GM23338 (cell line): ENCODE measurements at regions not wholly inside any gene's neighbourhood (a gene's known extent, or its start where the extent isn't known, plus 50 kb on each side); places are given as distances from the start of the nearest gene placed in this dataset.

Experiments used
- ATAC-seq: fragments of 200-7000 bp; cut with Tn5 transposase; 3 replicates; pipeline ENCODE4 v1.9.1; 2020
- DNase-seq: peaks from one replicate; pipeline ENCODE4 v3.0.0-alpha.2; 2015; ENCODE audit warnings: low spot score
- H2AFZ ChIP-seq: fragments of 200-600 bp; sonication (generic); 2 replicates; pipeline ENCODE4 v1.8.0; 2016; ENCODE audit warnings: antibody characterized with exemption, mild to moderate bottlenecking, moderate library complexity
- H3F3A ChIP-seq: fragments of 200-600 bp; sonication (generic); replicated peaks from 2 replicates; pipeline ENCODE4 v1.8.0; 2017; ENCODE audit warnings: antibody characterized with exemption, mixed run types, low read depth
- H3K27ac ChIP-seq: fragments of 200-600 bp; sonication (generic); 2 replicates; pipeline ENCODE4 v1.6.1; 2016; ENCODE audit warnings: low read depth
- H3K27me3 ChIP-seq: fragments of 200-600 bp; sonication (generic); 2 replicates; pipeline ENCODE4 v1.8.0; 2016; ENCODE audit warnings: mild to moderate bottlenecking, mixed run types, moderate library complexity; ENCODE audit not compliant: insufficient read depth
- H3K36me3 ChIP-seq: fragments of 200-600 bp; sonication (generic); 2 replicates; pipeline ENCODE4 v1.8.0; 2016; ENCODE audit warnings: mild to moderate bottlenecking; ENCODE audit not compliant: insufficient read depth
- H3K4me1 ChIP-seq: fragments of 200-600 bp; sonication (generic); 2 replicates; pipeline ENCODE4 v1.8.0; 2016; ENCODE audit warnings: mild to moderate bottlenecking, moderate library complexity; ENCODE audit not compliant: insufficient read depth
- H3K4me2 ChIP-seq: fragments of 200-600 bp; sonication (generic); 2 replicates; pipeline ENCODE4 v1.7.1; 2017; ENCODE audit warnings: mixed run types
- H3K4me3 ChIP-seq: fragments of 200-600 bp; sonication (generic); 2 replicates; pipeline ENCODE4 v1.6.1; 2016; ENCODE audit warnings: mixed run types
- H3K79me2 ChIP-seq: fragments of 200-600 bp; sonication (generic); replicated peaks from 2 replicates; pipeline ENCODE4 v1.8.0; 2017; ENCODE audit warnings: mild to moderate bottlenecking; ENCODE audit not compliant: insufficient read depth
- H3K9me2 ChIP-seq: fragments of 200-600 bp; sonication (generic); 2 replicates; pipeline ENCODE4 v1.8.0; 2017; ENCODE audit not compliant: insufficient read depth
- H4K20me1 ChIP-seq: fragments of 200-600 bp; sonication (generic); replicated peaks from 2 replicates; pipeline ENCODE4 v1.8.0; 2017; ENCODE audit warnings: mild to moderate bottlenecking; ENCODE audit not compliant: insufficient read depth
- H3K27ac Mint-ChIP-seq: 2 replicates; pipeline ENCODE4 v1.8.0; 2020; ENCODE audit warnings: inconsistent platforms, mild to moderate bottlenecking, moderate library complexity, mixed read lengths
- H3K27me3 Mint-ChIP-seq: 3 replicates; pipeline ENCODE4 v1.8.0; 2022; ENCODE audit warnings: low read depth, mild to moderate bottlenecking, moderate library complexity, mixed read lengths, inconsistent platforms; ENCODE audit not compliant: insufficient read depth, poor library complexity
- H3K36me3 Mint-ChIP-seq: 3 replicates; pipeline ENCODE4 v1.8.0; 2021; ENCODE audit warnings: low read depth, mild to moderate bottlenecking, inconsistent platforms, moderate library complexity, mixed read lengths
- H3K4me1 Mint-ChIP-seq: 3 replicates; pipeline ENCODE4 v1.8.0; 2020; ENCODE audit warnings: mild to moderate bottlenecking, inconsistent platforms, mixed read lengths
- H3K4me3 Mint-ChIP-seq: 3 replicates; pipeline ENCODE4 v1.8.0; 2021; ENCODE audit warnings: moderate library complexity, mild to moderate bottlenecking, inconsistent platforms, mixed read lengths
- H3K9me3 Mint-ChIP-seq: 3 replicates; pipeline ENCODE4 v1.8.0; 2020; ENCODE audit warnings: moderate library complexity, mild to moderate bottlenecking, inconsistent platforms, mixed read lengths
- CREB1 ChIP-seq: fragments of 250-450 bp; sonication (Bioruptor Pico); IDR thresholded peaks from 2 replicates; pipeline ENCODE4 v1.5.0; 2020; ENCODE audit warnings: low read depth, mild to moderate bottlenecking, moderate library complexity
- CTCF ChIP-seq, 2 experiments: fragments of 200-600 bp in 1 of 2; sonication (generic) in 1 of 2; conservative IDR thresholded peaks; 2 replicates each; pipeline versions ENCODE4 v1.5.1 to v1.6.1; 2016 to 2017; ENCODE audit warnings: antibody characterized with exemption in 2 of 2, low read depth in 2 of 2, mild to moderate bottlenecking in 2 of 2, moderate library complexity in 1 of 2
- NANOG ChIP-seq: IDR thresholded peaks from 2 replicates; pipeline ENCODE4 v1.6.1; 2016; ENCODE audit warnings: antibody characterized with exemption, borderline replicate concordance
- REST ChIP-seq: IDR thresholded peaks from one replicate; pipeline ENCODE4 v1.6.1; 2018; ENCODE audit warnings: antibody characterized with exemption; ENCODE audit not compliant: unreplicated experiment
- ZNF331 ChIP-seq: fragments of 250-450 bp; sonication (Bioruptor Pico); IDR thresholded peaks from 2 replicates; pipeline ENCODE4 v1.5.0; 2020; ENCODE audit warnings: low read depth, mild to moderate bottlenecking, moderate library complexity

- no peak for TF ChIP-seq REST
- TF ChIP-seq CREB1: no peak
- no peak for TF ChIP-seq NANOG
- no peak for TF ChIP-seq CTCF (conservative IDR thresholded peaks at IDR 0.05; ENCODE audit: low read depth in 2 of 2)
- no peak for TF ChIP-seq ZNF331 (CRISPR knock-in tag)
Measured at GRCh38 chr2:236724200-236724599, 154.6 kb downstream of the ACKR3 start (continued).

- no peaks in the 10 kb centered on the region for H3F3A ChIP-seq
- no peaks in the 10 kb centered on the region for H3K27me3 ChIP-seq
- H3K4me2 ChIP-seq: no peak overlapping the region
- no peak overlapping the region for H3K4me3 ChIP-seq
- Mint-ChIP-seq H3K4me3 (no peak overlapping the region), H3K27me3 (peaks cover 2% of the 10 kb centered on the region), H3K27ac (no peak overlapping the region), H3K36me3 (no peaks in the 10 kb centered on the region), H3K4me1 (no peaks in the 10 kb centered on the region), H3K9me3 (no peaks in the 10 kb centered on the region; the same call in 2 of the 3 replicates)
- no peak for ATAC-seq
- no peaks in the 10 kb centered on the region for H3K79me2 ChIP-seq
- no peak overlapping the region for H2AFZ ChIP-seq
- TF ChIP-seq CTCF (conservative IDR thresholded peaks at IDR 0.05; ENCODE audit: low read depth in 2 of 2): no peak
- H3K9me2 ChIP-seq: 0 out of 2 replicates have a peak, but pooled peaks cover 5% of the 10 kb centered on the region
- DNase-seq: no peak
- no peaks in the 10 kb centered on the region for H4K20me1 ChIP-seq
- H3K36me3 ChIP-seq: no peaks in the 10 kb centered on the region
- no peaks in the 10 kb centered on the region for H3K4me1 ChIP-seq
- no peak overlapping the region for H3K27ac ChIP-seq
Measured at GRCh38 chr2:236726701-236727450, 157.3 kb downstream of the ACKR3 start.
